ENCODE measurements at regions not wholly inside any gene's neighbourhood (a gene's known extent, or its start where the extent isn't known, plus 50 kb on each side); places are given as distances from the start of the nearest gene placed in this dataset.

- no peaks in the 10 kb centered on the region for H3K27me3 ChIP-seq (ENCODE audit: insufficient read depth)
- H2AFZ ChIP-seq: no peak overlapping the region
- H3K4me3 ChIP-seq: no peak overlapping the region
- no peaks in the 10 kb centered on the region for H3K36me3 Mint-ChIP-seq (ENCODE audit: low read depth)
- no peaks in the 10 kb centered on the region for H3K9me3 Mint-ChIP-seq
- H3K27me3 Mint-ChIP-seq (ENCODE audit: insufficient read depth, low read depth, poor library complexity): no peaks in the 10 kb centered on the region
- no peaks in the 10 kb centered on the region for H3K79me2 ChIP-seq (replicated peaks; ENCODE audit: insufficient read depth)
- H3K36me3 ChIP-seq (ENCODE audit: insufficient read depth): no peaks in the 10 kb centered on the region
- H3F3A ChIP-seq (replicated peaks; ENCODE audit: low read depth): no peaks in the 10 kb centered on the region
- H3K4me2 ChIP-seq: no peak overlapping the region
- no peak overlapping the region for H3K4me3 Mint-ChIP-seq
- peaks cover 7% of the 10 kb centered on the region; the same call in 2 of the 3 replicates for H3K4me1 Mint-ChIP-seq
- TF ChIP-seq CREB1 (CRISPR knock-in tag; IDR thresholded peaks at IDR 0.05; ENCODE audit: low read depth): no peak
- no peak for TF ChIP-seq ZNF114 (CRISPR knock-in tag; IDR thresholded peaks at IDR 0.05)
- no peak for TF ChIP-seq ZNF462 (CRISPR knock-in tag; IDR thresholded peaks at IDR 0.05)
- no peak for TF ChIP-seq REST (IDR thresholded peaks at IDR 0.05; ENCODE audit: unreplicated experiment)
- no peak for TF ChIP-seq CTCF (conservative IDR thresholded peaks at IDR 0.05; ENCODE audit: low read depth in 2 of 2)
- no peak for TF ChIP-seq ZNF331 (CRISPR knock-in tag; IDR thresholded peaks at IDR 0.05; ENCODE audit: low read depth)
- no peak for TF ChIP-seq NANOG (IDR thresholded peaks at IDR 0.05; ENCODE audit: borderline replicate concordance)
- TF ChIP-seq STAT1 (IDR thresholded peaks at IDR 0.05; ENCODE audit: unreplicated experiment): no peak
- TF ChIP-seq ETS1 (IDR thresholded peaks at IDR 0.05): no peak
- no peaks in the 10 kb centered on the region for H4K20me1 ChIP-seq (replicated peaks; ENCODE audit: insufficient read depth)
- no peaks in the 10 kb centered on the region for H3K4me1 ChIP-seq (ENCODE audit: insufficient read depth)
- no peak overlapping the region for H3K27ac ChIP-seq (ENCODE audit: low read depth)
- no peak for ATAC-seq
- peaks cover 7% of the 10 kb centered on the region for H3K9me2 ChIP-seq (ENCODE audit: insufficient read depth)
- peak; percentile 4 for DNase-seq (ENCODE audit: low spot score)
- no peak overlapping the region for H3K27ac Mint-ChIP-seq
Observed at GRCh38 chr1:73701826-73702225, 496.1 kb downstream of the LRRIQ3 start.

Measured in GM23338 (cell line).